Activated T-cell treated with anti-CD3 and anti-CD28 coated beads, Interleukin-2, amount 50 U/mL, for 24 hours (primary cell): ENCODE measurements at regions not wholly inside any gene's neighbourhood (a gene's known extent, or its start where the extent isn't known, plus 50 kb on each side); places are given as distances from the start of the nearest gene placed in this dataset.

ENCODE experiments used
- DNase-seq: peaks from one replicate; pipeline ENCODE4 v3.0.0-alpha.2; 2020
- H3K27ac Mint-ChIP-seq: 2 replicates; pipeline ENCODE4 v1.8.0; 2020; ENCODE audit warnings: mild to moderate bottlenecking, mixed read lengths
- H3K27me3 Mint-ChIP-seq: 2 replicates; pipeline ENCODE4 v1.8.0; 2020; ENCODE audit warnings: mixed read lengths
- H3K36me3 Mint-ChIP-seq: 2 replicates; pipeline ENCODE4 v1.8.0; 2020; ENCODE audit warnings: low read depth, mixed read lengths
- H3K4me1 Mint-ChIP-seq: 2 replicates; pipeline ENCODE4 v1.8.0; 2020; ENCODE audit warnings: low read depth, mixed read lengths
- H3K4me3 Mint-ChIP-seq: 2 replicates; pipeline ENCODE4 v1.8.0; 2020; ENCODE audit warnings: mild to moderate bottlenecking, moderate library complexity, mixed read lengths
- H3K9me3 Mint-ChIP-seq: 2 replicates; pipeline ENCODE4 v1.8.0; 2020; ENCODE audit warnings: mixed read lengths

- Mint-ChIP-seq H3K27me3 (no peaks in the 10 kb centered on the region), H3K4me3 (no peak overlapping the region), H3K9me3 (no peaks in the 10 kb centered on the region), H3K36me3 (no peaks in the 10 kb centered on the region), H3K4me1 (peaks cover 37% of the 10 kb centered on the region), H3K27ac (no peak overlapping the region)
- no peak for DNase-seq
These were observed 268.6 kb upstream of the CRY1 start for GRCh38 chr12:107361970-107362369.

- Mint-ChIP-seq H3K4me3 (no peak overlapping the region), H3K4me1 (peaks cover 38% of the 10 kb centered on the region), H3K9me3 (no peaks in the 10 kb centered on the region), H3K27me3 (no peaks in the 10 kb centered on the region), H3K36me3 (no peaks in the 10 kb centered on the region), H3K27ac (no peak overlapping the region)
- DNase-seq, result no peak
These were observed 269.6 kb upstream of the CRY1 start for GRCh38 chr12:107362960-107363359.

GRCh38 chr12:107364875-107365518 lies 271.6 kb upstream of the CRY1 start:
- no peak overlapping the region for H3K27ac Mint-ChIP-seq
- DNase-seq, result no peak
- H3K9me3 Mint-ChIP-seq, result no peaks in the 10 kb centered on the region
- H3K4me1 Mint-ChIP-seq, result peaks cover 43% of the 10 kb centered on the region
- peaks cover 1% of the 10 kb centered on the region for H3K36me3 Mint-ChIP-seq
- no peak overlapping the region for H3K4me3 Mint-ChIP-seq
- no peaks in the 10 kb centered on the region for H3K27me3 Mint-ChIP-seq

GRCh38 chr12:107365703-107366102 lies 272.4 kb upstream of the CRY1 start:
- peaks cover 1% of the 10 kb centered on the region for H3K36me3 Mint-ChIP-seq
- H3K27ac Mint-ChIP-seq, result no peak overlapping the region
- no peak overlapping the region for H3K4me3 Mint-ChIP-seq
- peaks cover 46% of the 10 kb centered on the region for H3K4me1 Mint-ChIP-seq
- no peaks in the 10 kb centered on the region for H3K9me3 Mint-ChIP-seq
- DNase-seq, result no peak
- H3K27me3 Mint-ChIP-seq, result no peaks in the 10 kb centered on the region

- Mint-ChIP-seq H3K36me3 (peaks cover 1% of the 10 kb centered on the region), H3K27ac (no peak overlapping the region), H3K27me3 (no peaks in the 10 kb centered on the region), H3K4me1 (peaks cover 52% of the 10 kb centered on the region), H3K4me3 (no peak overlapping the region), H3K9me3 (no peaks in the 10 kb centered on the region)
- DNase-seq, result no peak
These were observed 273.0 kb upstream of the CRY1 start for GRCh38 chr12:107366322-107366721.

GRCh38 chr12:107368586-107368985 lies 275.2 kb upstream of the CRY1 start:
- Mint-ChIP-seq H3K4me3 (peak overlapping the region; percentile 75), H3K36me3 (peaks cover 1% of the 10 kb centered on the region), H3K9me3 (no peaks in the 10 kb centered on the region), H3K27ac (peak overlapping the region; percentile 98), H3K4me1 (peaks cover 70% of the 10 kb centered on the region), H3K27me3 (no peaks in the 10 kb centered on the region)
- DNase-seq, result peak; percentile 66

- no peak for DNase-seq
- H3K4me1 Mint-ChIP-seq, result peaks cover 74% of the 10 kb centered on the region
- peak overlapping the region; percentile 98 for H3K27ac Mint-ChIP-seq
- peak overlapping the region; percentile 75 for H3K4me3 Mint-ChIP-seq
- peaks cover 1% of the 10 kb centered on the region for H3K36me3 Mint-ChIP-seq
- H3K27me3 Mint-ChIP-seq, result no peaks in the 10 kb centered on the region
- H3K9me3 Mint-ChIP-seq, result no peaks in the 10 kb centered on the region
These were observed 275.7 kb upstream of the CRY1 start for GRCh38 chr12:107369006-107369405.

GRCh38 chr12:107369679-107370078 lies 276.3 kb upstream of the CRY1 start:
- H3K36me3 Mint-ChIP-seq, result peaks cover 1% of the 10 kb centered on the region
- peak overlapping the region; percentile 75 for H3K4me3 Mint-ChIP-seq
- peaks cover 81% of the 10 kb centered on the region for H3K4me1 Mint-ChIP-seq
- no peaks in the 10 kb centered on the region for H3K27me3 Mint-ChIP-seq
- no peak for DNase-seq
- peak overlapping the region; percentile 98 for H3K27ac Mint-ChIP-seq
- no peaks in the 10 kb centered on the region for H3K9me3 Mint-ChIP-seq

- Mint-ChIP-seq H3K27me3 (no peaks in the 10 kb centered on the region), H3K4me1 (peaks cover 74% of the 10 kb centered on the region), H3K27ac (peak overlapping the region; percentile 87), H3K9me3 (no peaks in the 10 kb centered on the region), H3K36me3 (peaks cover 1% of the 10 kb centered on the region), H3K4me3 (peak overlapping the region; percentile 28)
- DNase-seq, result peak; percentile 42
These were observed 278.9 kb upstream of the CRY1 start for GRCh38 chr12:107372229-107372658.

GRCh38 chr12:107373238-107373809 lies 280.0 kb upstream of the CRY1 start:
- peaks cover 66% of the 10 kb centered on the region for H3K4me1 Mint-ChIP-seq
- H3K9me3 Mint-ChIP-seq, result no peaks in the 10 kb centered on the region
- H3K27ac Mint-ChIP-seq, result peak overlapping the region; percentile 88
- no peak for DNase-seq
- no peak overlapping the region for H3K4me3 Mint-ChIP-seq
- no peaks in the 10 kb centered on the region for H3K27me3 Mint-ChIP-seq
- H3K36me3 Mint-ChIP-seq, result peaks cover 1% of the 10 kb centered on the region

GRCh38 chr12:107374161-107374840 lies 281.0 kb upstream of the CRY1 start:
- H3K9me3 Mint-ChIP-seq, result no peaks in the 10 kb centered on the region
- H3K4me1 Mint-ChIP-seq, result peaks cover 58% of the 10 kb centered on the region
- no peaks in the 10 kb centered on the region for H3K36me3 Mint-ChIP-seq
- H3K27ac Mint-ChIP-seq, result peak overlapping the region; percentile 88
- H3K4me3 Mint-ChIP-seq, result peak overlapping the region; percentile 49
- no peaks in the 10 kb centered on the region for H3K27me3 Mint-ChIP-seq
- DNase-seq, result peak; percentile 43

- peaks cover 58% of the 10 kb centered on the region for H3K4me1 Mint-ChIP-seq
- no peaks in the 10 kb centered on the region for H3K27me3 Mint-ChIP-seq
- H3K27ac Mint-ChIP-seq, result no peak overlapping the region
- no peaks in the 10 kb centered on the region for H3K36me3 Mint-ChIP-seq
- H3K9me3 Mint-ChIP-seq, result no peaks in the 10 kb centered on the region
- no peak for DNase-seq
- no peak overlapping the region for H3K4me3 Mint-ChIP-seq
These were observed 281.9 kb upstream of the CRY1 start for GRCh38 chr12:107375231-107375630.

GRCh38 chr12:107377596-107378385 lies 284.4 kb upstream of the CRY1 start:
- H3K9me3 Mint-ChIP-seq, result no peaks in the 10 kb centered on the region
- no peak for DNase-seq
- no peaks in the 10 kb centered on the region for H3K36me3 Mint-ChIP-seq
- no peak overlapping the region for H3K27ac Mint-ChIP-seq
- no peaks in the 10 kb centered on the region for H3K27me3 Mint-ChIP-seq
- peaks cover 34% of the 10 kb centered on the region for H3K4me1 Mint-ChIP-seq
- no peak overlapping the region for H3K4me3 Mint-ChIP-seq

- H3K27ac Mint-ChIP-seq, result no peak overlapping the region
- H3K27me3 Mint-ChIP-seq, result no peaks in the 10 kb centered on the region
- no peaks in the 10 kb centered on the region for H3K9me3 Mint-ChIP-seq
- no peak overlapping the region for H3K4me3 Mint-ChIP-seq
- H3K4me1 Mint-ChIP-seq, result peaks cover 25% of the 10 kb centered on the region
- no peak for DNase-seq
- H3K36me3 Mint-ChIP-seq, result no peaks in the 10 kb centered on the region
These were observed 285.3 kb upstream of the CRY1 start for GRCh38 chr12:107378609-107379008.
